Suprapubic skin (tissue), 3 donors: ENCODE measurements at regions not wholly inside any gene's neighbourhood (a gene's known extent, or its start where the extent isn't known, plus 50 kb on each side); places are given as distances from the start of the nearest gene placed in this dataset.

Experiments
- POLR2A ChIP-seq, 2 donors: fragments of 450-650 bp; IDR thresholded peaks; one replicate each; pipeline ENCODE4 v1.6.1; 2017; ENCODE audit warnings: antibody characterized with exemption in 2 of 2, mild to moderate bottlenecking in 2 of 2, moderate library complexity in 2 of 2
- TF ChIP-seq, protein P1 (sequence below), 2 donors: fragments of 200-600 bp in 1 of 2; fragments of 450-650 bp in 1 of 2; sonication (generic) in 1 of 2; IDR thresholded peaks; one replicate each; pipeline ENCODE4 v1.5.1; 2016 to 2019; ENCODE audit warnings: antibody characterized with exemption in 2 of 2, mild to moderate bottlenecking in 1 of 2, moderate library complexity in 1 of 2

DNA sequence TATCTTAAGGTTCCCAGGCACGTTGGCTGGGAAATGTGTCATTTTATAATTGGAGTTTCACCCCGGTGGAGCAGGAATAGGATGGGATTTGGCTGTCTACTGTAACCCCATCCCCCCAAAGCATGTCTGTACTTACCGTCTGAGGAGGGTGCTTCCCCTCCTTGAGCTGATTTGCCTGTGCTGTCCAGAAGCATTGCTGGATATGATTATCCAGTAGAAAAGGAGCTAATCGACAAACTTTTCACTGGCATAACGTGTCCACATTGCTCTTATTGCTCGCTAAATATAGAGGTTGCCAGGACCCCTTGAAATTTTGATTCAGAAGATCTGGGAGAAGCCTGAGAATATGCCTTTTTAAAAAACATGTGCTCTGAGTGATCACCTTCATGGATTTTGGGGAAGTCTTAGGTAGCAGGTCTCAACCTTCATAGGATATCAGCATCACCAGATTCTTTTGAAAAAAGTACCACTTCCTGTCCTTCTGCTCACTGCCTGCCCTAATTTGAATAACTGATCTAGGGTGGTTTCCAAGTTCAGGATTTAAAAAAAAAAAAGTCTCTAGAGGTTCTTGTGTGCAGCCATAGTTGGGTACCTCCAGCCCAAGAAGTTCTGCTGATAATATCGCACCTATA is 80.4 kb upstream of the KCNA1 start:
- TF ChIP-seq, protein P1, sequence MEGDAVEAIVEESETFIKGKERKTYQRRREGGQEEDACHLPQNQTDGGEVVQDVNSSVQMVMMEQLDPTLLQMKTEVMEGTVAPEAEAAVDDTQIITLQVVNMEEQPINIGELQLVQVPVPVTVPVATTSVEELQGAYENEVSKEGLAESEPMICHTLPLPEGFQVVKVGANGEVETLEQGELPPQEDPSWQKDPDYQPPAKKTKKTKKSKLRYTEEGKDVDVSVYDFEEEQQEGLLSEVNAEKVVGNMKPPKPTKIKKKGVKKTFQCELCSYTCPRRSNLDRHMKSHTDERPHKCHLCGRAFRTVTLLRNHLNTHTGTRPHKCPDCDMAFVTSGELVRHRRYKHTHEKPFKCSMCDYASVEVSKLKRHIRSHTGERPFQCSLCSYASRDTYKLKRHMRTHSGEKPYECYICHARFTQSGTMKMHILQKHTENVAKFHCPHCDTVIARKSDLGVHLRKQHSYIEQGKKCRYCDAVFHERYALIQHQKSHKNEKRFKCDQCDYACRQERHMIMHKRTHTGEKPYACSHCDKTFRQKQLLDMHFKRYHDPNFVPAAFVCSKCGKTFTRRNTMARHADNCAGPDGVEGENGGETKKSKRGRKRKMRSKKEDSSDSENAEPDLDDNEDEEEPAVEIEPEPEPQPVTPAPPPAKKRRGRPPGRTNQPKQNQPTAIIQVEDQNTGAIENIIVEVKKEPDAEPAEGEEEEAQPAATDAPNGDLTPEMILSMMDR (IDR thresholded peaks at IDR 0.05) = no peak
- no peak for TF ChIP-seq POLR2A (IDR thresholded peaks at IDR 0.05)
